ENCODE measurements at regions not wholly inside any gene's neighbourhood (a gene's known extent, or its start where the extent isn't known, plus 50 kb on each side); places are given as distances from the start of the nearest gene placed in this dataset.
A peak's percentile ranks its signal among the peaks of the same experiment; 100 is the strongest.

GRCh38 chr2:144067506-144067905 lies 452.4 kb downstream of the ZEB2 start:
- no peak for DNase-seq

- DNase-seq = no peak
These were observed 456.3 kb downstream of the ZEB2 start for GRCh38 chr2:144063602-144064001.

DNA sequence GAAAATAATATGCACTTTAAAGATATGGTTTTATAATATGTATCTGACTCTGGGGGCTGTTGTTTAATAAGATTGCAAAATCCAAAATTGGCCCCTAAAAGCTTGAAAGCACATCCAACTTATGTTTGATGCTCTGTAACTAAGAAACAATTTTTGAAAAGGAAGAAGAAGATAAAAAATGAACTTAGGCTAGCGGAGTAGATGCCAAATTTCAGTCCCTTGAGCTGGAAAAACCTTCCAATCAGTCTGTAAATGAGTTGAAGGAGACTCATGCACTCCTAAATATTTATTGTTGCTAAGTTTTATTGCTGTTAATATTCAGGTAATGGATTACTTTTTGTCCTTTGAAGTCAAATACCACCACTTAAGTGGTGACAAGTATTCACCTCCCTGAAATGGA lies 465.0 kb downstream of the ZEB2 start:
- DNase-seq = no peak

DNA sequence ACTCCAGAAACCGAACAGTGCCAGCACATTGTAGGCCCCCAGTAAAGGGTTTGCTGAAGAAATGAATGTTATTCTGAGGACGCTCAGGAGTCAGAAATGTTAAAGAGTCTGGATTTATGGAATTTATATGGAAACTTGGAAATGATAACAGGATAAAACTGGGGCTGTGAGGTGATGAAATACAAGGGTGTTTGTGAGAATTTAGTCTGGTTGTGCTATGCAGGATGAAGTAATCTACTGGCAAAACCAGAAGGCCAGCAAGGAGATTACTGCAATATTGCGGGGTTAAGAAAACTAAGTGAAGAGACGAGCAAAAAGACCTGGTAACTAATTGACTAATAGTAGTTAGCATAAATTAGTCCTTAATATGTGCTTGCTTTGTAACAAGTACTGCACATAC lies 467.8 kb downstream of the ZEB2 start:
- no peak for DNase-seq

GRCh38 chr2:144049137-144049536 lies 470.8 kb downstream of the ZEB2 start:
- DNase-seq = no peak

DNA sequence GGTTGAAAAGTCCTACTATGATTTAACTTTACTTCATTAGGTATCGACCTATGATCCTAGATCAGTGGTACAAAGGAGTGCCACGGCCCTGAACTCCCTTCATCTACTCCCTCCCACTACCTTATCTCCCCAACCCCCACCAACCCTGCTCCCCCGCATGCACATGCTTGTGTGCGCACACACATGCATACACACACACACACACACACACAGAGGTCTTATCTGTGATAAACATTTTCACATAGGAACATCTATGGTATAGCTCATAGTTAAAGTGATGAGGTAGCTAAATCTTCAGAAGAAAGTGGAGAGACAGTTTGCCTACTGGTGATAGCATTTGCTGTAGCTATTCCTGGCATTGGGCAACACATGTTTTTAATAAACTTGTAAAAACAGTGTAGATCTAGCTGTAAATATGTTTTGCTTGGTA lies 471.3 kb downstream of the ZEB2 start:
- DNase-seq = no peak

- no peak for DNase-seq
These were observed 477.2 kb downstream of the ZEB2 start for GRCh38 chr2:144042751-144043150.

- no peak for DNase-seq
These were observed 478.3 kb downstream of the ZEB2 start for GRCh38 chr2:144041612-144042011.

DNA sequence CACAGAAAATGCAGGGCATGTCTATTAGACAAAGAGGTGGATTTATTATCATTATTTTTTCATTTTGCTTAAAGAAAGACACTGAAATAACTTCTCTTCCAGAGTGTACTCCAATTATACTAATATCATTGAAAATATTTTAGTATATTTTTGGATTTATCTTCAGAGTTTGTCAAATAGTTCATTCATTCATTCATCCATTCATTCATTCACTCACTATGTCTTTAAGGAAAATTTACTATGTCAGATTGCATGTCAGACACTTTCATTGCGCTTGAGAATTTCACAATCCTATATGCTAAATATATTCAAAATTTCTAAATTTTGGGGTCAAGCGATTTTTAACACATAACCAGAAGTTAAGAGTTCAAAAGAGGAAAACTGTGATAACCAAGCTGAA lies 479.1 kb downstream of the ZEB2 start:
- no peak for DNase-seq

DNA sequence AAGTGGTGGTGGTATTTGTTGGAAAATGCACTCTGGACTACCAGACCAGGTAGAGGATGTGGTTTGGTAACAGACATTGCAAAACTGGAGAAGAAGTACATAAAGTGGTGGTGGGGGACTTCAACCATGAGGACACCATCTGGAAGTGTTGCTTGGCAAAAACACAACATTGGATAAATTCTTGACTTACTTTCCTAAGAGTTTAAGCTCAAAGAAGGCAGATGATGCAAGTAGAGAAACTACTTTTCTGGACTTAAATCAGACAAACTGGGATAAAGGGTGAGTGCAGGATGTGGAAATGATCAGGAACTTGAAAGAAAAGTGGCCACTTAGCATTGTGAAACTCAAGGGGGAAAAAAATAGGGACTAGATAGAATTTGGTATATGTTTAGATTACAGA lies 487.4 kb downstream of the ZEB2 start:
- no peak for DNase-seq

DNA sequence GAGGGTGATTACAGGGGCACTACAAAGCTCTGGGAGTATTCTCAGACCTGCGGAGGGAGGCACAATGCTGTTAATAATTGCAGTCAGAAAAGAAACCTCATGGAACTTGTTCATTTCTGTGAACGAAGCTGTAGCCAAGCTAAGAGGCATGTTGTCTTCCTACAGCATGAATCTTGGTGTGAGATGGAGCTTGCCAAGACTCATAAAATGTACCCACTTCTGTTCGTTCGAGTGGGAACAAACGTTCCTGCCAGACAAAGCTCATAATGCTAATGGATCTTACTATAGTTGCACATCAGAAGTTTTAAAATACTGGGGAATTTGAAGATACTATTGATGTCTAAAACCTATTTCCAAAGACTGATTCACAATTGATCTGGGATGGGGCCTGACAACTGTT lies 489.1 kb downstream of the ZEB2 start:
- no peak for DNase-seq

DNA sequence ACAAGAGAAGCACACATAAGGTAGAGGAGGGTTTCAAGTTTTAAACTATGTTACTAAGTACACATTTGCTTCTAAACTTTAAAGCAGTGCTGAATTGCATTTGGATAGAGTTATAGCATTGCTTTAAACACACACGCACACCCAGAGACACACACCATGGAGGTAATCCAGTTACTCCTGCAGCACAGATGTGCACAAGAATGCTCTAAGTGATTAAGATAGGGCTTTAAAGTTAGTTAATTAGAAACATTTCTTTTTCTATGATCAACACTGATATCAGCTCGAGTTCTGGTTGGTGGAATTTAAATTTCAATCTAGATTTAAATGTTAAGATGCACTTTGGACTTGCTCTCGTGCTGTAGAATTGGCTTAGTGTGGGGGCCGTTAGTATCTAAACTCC lies 492.3 kb downstream of the ZEB2 start:
- no peak for DNase-seq

DNA sequence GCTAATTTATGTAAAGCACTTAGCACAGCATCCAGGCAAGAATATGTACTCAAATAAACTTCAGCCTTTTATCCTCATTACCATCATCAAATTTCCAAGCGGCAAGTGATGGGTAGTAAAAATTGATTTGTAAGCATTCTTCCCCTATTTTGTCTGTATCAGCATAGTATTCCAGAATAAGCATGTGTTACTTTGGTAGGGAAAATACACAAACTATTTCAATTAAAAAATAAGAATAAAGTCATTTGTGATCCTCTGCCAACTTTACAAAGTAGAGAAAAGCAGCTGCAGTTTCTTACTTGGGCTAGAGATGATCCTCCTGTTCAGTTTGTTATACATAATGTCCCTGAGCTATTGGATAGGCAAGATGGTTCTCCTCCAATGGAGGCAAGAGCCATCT lies 493.2 kb downstream of the ZEB2 start:
- DNase-seq = no peak

- no peak for DNase-seq
These were observed 499.9 kb downstream of the ZEB2 start for GRCh38 chr2:144020047-144020446.

DNA sequence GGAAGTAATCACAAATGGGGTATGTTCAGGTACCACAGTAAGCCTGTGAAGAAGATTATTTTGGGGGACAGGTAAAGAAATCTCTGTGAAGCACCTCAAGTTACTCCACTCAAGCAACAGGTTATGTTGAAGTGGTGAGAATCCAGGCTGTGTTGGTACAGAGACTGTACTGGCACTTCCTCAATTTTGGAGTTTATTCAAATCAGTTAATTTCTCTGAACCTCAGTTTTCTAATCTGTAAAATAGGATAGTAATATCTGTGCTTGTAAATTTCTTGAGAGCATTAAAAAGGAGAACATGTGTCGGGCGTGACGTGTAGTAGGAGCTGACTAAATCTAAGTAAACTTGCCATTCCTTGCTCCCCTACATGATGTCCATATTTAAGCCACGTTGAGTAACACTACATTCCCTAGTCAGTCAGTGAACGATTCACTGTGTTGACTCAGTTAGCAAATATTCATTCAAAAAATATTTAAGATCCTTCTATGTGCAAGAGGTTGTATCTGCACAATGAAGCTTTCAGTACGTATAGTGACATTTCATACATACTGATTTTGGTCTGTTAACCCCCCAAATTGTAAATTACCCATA lies 504.2 kb downstream of the ZEB2 start:
- peak; percentile 67 for DNase-seq

DNA sequence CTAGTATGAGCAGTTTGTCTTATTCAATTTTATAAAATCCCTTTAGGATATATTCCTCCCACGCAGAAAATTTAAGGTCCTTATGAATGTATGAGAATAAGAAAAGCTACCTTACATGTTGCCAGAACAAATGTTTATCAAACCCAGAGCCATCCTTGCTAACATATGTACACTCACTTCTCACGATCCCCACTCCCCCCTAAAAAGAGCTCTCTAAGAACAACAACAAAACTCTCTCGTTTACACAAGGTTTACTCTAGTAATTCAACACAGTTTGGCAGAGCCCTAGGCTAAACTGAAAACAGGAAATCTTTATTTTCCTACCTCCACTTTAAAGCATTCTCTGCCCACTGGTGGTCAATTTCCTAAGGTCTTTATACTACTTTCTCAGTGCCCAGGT lies 504.9 kb downstream of the ZEB2 start:
- DNase-seq = no peak

GRCh38 chr2:144014103-144014502 lies 505.8 kb downstream of the ZEB2 start:
- peak; percentile 6 for DNase-seq

- DNase-seq = no peak
These were observed 507.6 kb downstream of the ZEB2 start for GRCh38 chr2:144012304-144012703.

DNA sequence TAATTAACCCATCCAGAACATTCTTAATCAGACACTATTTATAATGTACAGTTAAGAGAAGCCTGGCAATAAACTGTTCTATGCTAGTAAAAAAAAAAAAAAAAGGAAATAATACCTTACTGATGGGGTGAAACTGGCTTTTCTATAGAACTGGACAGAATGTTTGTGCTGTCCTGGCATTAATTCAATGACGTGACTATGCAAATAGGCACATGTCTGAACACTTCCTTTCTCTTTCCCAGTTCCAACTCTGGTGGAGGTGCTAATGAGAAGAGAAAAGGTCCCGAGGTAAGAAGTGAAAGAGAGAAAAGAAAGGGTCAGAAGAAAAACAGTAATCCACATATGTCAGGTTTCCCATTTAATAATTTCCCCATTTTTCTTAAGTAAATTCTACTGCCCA lies 508.4 kb downstream of the ZEB2 start:
- DNase-seq = no peak

DNA sequence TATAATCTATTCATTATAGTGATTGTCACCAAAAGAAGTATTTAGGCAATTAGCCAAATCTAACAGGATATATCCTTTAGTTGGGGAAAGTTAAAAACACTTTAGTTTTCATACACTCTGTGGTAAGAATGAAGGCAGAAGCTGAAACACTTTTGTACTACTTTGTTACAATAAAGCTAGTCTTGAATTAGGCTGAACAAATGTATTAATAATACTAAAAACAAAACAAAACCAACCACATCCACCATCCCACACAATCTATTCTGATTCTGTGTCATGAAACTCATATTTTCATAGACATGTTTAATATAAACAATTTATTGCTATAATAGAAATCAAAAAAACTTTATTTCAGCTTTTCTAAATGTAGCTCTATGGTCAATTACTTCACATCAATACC lies 508.8 kb downstream of the ZEB2 start:
- no peak for DNase-seq

- DNase-seq = no peak
These were observed 509.7 kb downstream of the ZEB2 start for GRCh38 chr2:144010096-144010836.

DNA sequence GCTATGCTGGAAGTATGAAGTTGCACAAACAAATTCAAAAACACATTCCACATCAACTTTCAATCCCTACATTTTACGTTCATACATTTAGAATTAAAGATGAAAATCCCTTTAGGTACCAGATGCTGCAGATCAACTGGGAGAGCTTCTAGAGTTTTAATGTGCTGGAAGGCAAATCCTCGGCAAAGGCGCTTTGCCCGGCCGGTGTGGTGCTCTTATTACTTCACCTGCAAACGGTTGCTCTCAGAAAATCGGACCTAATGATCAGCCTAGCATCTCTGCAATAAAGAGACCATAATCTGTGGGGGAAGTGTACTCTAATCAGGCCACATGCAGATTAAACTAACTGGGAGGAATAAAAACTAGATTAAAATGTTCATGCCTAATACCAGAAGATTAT lies 513.8 kb downstream of the ZEB2 start:
- no peak for DNase-seq

GRCh38 chr2:144004742-144005141 lies 515.2 kb downstream of the ZEB2 start:
- DNase-seq = no peak

DNA sequence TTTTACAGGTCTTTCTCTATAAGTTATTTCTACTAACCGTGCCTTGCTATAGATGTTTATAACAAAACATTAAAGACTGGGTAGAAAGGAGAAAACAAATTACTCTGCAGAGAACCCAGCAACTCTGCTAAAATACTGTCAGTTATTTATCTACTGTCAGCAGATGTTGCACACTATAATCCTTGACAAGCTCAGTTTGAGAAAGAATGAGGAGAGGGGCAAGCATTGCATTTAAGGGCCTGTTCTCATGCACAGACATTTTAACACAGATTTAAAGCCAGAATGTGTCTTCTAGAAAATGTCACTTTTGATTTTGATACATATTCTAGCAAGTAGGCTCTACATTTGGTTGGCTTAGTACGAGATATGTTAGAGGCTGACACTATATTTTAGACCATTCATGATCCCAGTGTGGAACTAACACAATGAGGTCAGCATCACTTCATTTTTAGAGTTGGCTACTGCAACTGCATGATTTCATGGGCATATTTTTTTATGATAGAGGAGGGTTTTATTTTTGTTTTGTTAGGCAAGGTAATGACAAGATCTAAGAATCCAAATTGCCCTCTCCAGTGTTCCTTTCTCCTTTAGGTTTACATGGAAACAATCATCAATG lies 516.4 kb downstream of the ZEB2 start:
- DNase-seq = no peak

DNA sequence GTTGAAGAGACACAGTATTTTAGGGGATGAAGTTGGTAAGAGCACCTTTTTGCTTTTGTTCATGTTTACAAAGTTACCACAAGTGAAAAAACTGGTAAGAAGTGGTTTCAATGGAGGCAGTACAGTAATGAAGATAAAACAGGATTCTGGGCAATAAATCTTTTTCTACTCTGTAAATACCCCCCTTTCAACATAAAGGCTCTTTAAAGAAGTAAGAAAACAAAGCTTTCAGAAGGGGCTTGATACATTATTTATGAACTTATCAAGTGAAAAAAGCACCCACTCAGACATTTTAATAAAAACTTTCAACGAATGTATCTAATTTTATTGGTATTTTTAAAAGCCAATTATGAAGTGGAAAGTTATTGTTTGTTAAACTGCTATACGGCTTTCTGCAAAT lies 522.9 kb downstream of the ZEB2 start:
- no peak for DNase-seq

Data from NCI-H226 (cell line).